ENCODE measurements at regions not wholly inside any gene's neighbourhood (a gene's known extent, or its start where the extent isn't known, plus 50 kb on each side); places are given as distances from the start of the nearest gene placed in this dataset.

GRCh38 chr20:39252035-39252434, 289.9 kb downstream of the DHX35 start:
- TF ChIP-seq, protein P1, sequence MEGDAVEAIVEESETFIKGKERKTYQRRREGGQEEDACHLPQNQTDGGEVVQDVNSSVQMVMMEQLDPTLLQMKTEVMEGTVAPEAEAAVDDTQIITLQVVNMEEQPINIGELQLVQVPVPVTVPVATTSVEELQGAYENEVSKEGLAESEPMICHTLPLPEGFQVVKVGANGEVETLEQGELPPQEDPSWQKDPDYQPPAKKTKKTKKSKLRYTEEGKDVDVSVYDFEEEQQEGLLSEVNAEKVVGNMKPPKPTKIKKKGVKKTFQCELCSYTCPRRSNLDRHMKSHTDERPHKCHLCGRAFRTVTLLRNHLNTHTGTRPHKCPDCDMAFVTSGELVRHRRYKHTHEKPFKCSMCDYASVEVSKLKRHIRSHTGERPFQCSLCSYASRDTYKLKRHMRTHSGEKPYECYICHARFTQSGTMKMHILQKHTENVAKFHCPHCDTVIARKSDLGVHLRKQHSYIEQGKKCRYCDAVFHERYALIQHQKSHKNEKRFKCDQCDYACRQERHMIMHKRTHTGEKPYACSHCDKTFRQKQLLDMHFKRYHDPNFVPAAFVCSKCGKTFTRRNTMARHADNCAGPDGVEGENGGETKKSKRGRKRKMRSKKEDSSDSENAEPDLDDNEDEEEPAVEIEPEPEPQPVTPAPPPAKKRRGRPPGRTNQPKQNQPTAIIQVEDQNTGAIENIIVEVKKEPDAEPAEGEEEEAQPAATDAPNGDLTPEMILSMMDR (IDR thresholded peaks at IDR 0.05; ENCODE audit: unreplicated experiment): no peak
- DNase-seq (ENCODE audit: low spot score in 2 of 2, unreplicated experiment in 2 of 2): no peak
- Mint-ChIP-seq H3K27ac (no peak overlapping the region), H3K36me3 (no peaks in the 10 kb centered on the region), H3K27me3 (ENCODE audit: low read depth) (peaks cover 3% of the 10 kb centered on the region), H3K4me3 (no peak overlapping the region), H3K9me3 (no peaks in the 10 kb centered on the region), H3K4me1 (no peaks in the 10 kb centered on the region)

DNA sequence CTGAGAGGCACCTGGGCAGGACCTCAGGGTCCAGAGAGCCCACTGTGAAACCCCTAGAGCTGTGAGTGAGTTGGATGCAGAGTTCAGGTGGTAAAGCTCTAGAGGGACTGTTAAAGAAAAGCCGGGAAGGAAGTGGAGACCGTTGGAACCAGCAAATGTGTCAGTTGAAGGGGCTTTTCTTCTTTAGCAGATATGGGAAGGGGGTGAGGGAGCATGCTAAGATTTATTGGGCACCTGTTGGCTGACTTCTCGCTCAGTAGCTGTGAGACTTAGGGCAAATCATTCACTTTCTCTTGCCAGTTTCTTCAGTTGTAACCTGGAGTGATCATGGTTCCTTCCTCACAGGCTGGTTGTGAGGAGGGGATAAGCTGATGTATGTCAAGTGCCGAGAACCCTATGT, 287.7 kb downstream of the DHX35 start:
- H3K9me3 Mint-ChIP-seq: no peaks in the 10 kb centered on the region
- peaks cover 13% of the 10 kb centered on the region for H3K27me3 Mint-ChIP-seq (ENCODE audit: low read depth)
- DNase-seq (ENCODE audit: low spot score in 2 of 2, unreplicated experiment in 2 of 2): no peak
- no peak overlapping the region for H3K4me3 Mint-ChIP-seq
- no peak overlapping the region for H3K27ac Mint-ChIP-seq
- H3K4me1 Mint-ChIP-seq: no peaks in the 10 kb centered on the region
- no peaks in the 10 kb centered on the region for H3K36me3 Mint-ChIP-seq
- TF ChIP-seq, protein P1 (IDR thresholded peaks at IDR 0.05; ENCODE audit: unreplicated experiment): no peak

GRCh38 chr20:39248862-39249485, 286.8 kb downstream of the DHX35 start:
- Mint-ChIP-seq H3K36me3 (no peaks in the 10 kb centered on the region), H3K27me3 (ENCODE audit: low read depth) (peaks cover 15% of the 10 kb centered on the region), H3K9me3 (no peaks in the 10 kb centered on the region), H3K27ac (no peak overlapping the region), H3K4me3 (no peak overlapping the region), H3K4me1 (no peaks in the 10 kb centered on the region)
- TF ChIP-seq, protein P1 (IDR thresholded peaks at IDR 0.05; ENCODE audit: unreplicated experiment): no peak
- no peak for DNase-seq (ENCODE audit: low spot score in 2 of 2, unreplicated experiment in 2 of 2)

DNA sequence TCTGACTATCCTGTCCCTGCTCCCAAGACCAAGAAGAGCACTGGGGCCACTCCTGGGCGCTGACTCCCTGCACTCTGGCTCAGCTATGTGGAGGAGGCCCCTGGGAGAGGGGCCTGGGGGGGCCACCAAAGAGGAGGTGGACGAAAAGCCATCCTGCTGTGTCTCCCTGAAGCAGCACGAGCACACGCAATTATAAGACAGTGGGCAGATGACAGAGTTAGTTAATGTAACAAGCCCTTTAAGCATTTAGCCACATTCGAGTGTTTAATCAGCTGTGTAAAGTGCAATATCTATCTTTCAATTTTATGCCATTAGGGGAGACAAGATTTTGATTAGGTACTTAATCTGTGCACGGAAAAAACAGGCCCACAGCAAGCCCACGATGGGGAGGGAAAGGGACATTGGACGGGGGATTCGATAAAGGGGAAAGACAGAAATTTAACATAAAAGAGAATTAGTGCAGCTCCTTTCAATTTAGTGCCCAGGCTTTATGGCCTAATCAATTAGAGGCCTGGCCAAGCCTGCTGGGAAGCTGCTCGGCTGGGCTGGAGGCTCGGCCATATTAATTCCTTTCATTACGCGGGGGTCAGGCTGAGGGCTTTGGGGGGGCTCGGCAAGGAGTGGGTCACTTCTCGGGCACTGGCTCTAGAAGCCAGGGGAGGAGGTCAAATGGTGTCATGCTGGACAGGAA, 286.2 kb downstream of the DHX35 start:
- Mint-ChIP-seq H3K9me3 (peaks cover 2% of the 10 kb centered on the region), H3K4me1 (no peaks in the 10 kb centered on the region), H3K36me3 (no peaks in the 10 kb centered on the region), H3K27me3 (ENCODE audit: low read depth) (peaks cover 17% of the 10 kb centered on the region), H3K4me3 (no peak overlapping the region), H3K27ac (no peak overlapping the region)
- TF ChIP-seq, protein P1 (IDR thresholded peaks at IDR 0.05; ENCODE audit: unreplicated experiment): no peak
- DNase-seq (ENCODE audit: low spot score in 2 of 2, unreplicated experiment in 2 of 2): no peak

- Mint-ChIP-seq H3K27me3 (ENCODE audit: low read depth) (peaks cover 18% of the 10 kb centered on the region), H3K27ac (no peak overlapping the region), H3K4me1 (no peaks in the 10 kb centered on the region), H3K4me3 (no peak overlapping the region), H3K36me3 (no peaks in the 10 kb centered on the region), H3K9me3 (peaks cover 10% of the 10 kb centered on the region)
- TF ChIP-seq, protein P1 (IDR thresholded peaks at IDR 0.05; ENCODE audit: unreplicated experiment): no peak
- DNase-seq (ENCODE audit: low spot score in 2 of 2, unreplicated experiment in 2 of 2): no peak
Observed at GRCh38 chr20:39246436-39246835, 284.3 kb downstream of the DHX35 start.

Data from mesothelial cell of epicardium (in vitro differentiated cells).